Kidney (tissue), 13 donors: ENCODE measurements at regions not wholly inside any gene's neighbourhood (a gene's known extent, or its start where the extent isn't known, plus 50 kb on each side); places are given as distances from the start of the nearest gene placed in this dataset.

ENCODE experiments used
- DNase-seq, 5 donors: peaks; one replicate each; pipeline ENCODE4 v3.0.0-alpha.2; 2013 to 2020
- FAIRE-seq: peaks from 2 replicates; lab custom pipeline; 2012; peaks lifted over from hg19 to GRCh38; lab: Jason Lieb, UNC
- H3K27ac ChIP-seq, 2 donors: one replicate each; pipeline ENCODE4 v1.7.0; 2013; ENCODE audit warnings: low read depth in 2 of 2, low read length in 2 of 2, inconsistent platforms in 1 of 2
- H3K27me3 ChIP-seq: one replicate; pipeline ENCODE4 v1.7.1; 2013; ENCODE audit warnings: low read length, inconsistent platforms; ENCODE audit not compliant: control insufficient read depth, insufficient read depth
- H3K36me3 ChIP-seq, 3 donors: one replicate each; pipeline versions ENCODE4 v1.7.0 to v1.7.1; 2013; ENCODE audit warnings: low read length in 3 of 3, control low read depth in 1 of 3, inconsistent platforms in 1 of 3; ENCODE audit not compliant: insufficient read depth in 3 of 3, control insufficient read depth in 2 of 3
- H3K4me1 ChIP-seq, 3 donors: one replicate each; pipeline versions ENCODE4 v1.7.0 to v1.7.1; 2013; ENCODE audit warnings: low read length in 3 of 3, inconsistent platforms in 1 of 3, low read depth in 1 of 3; ENCODE audit not compliant: control insufficient read depth in 2 of 3, insufficient read depth in 2 of 3
- H3K4me3 ChIP-seq, 3 donors: one replicate each; pipeline versions ENCODE4 v1.7.0 to v1.8.1; 2013; ENCODE audit warnings: low read length in 3 of 3, control low read depth in 1 of 3, inconsistent platforms in 1 of 3
- H3K9ac ChIP-seq, 3 donors: one replicate each; pipeline versions ENCODE4 v1.7.0 to v1.7.1; 2013; ENCODE audit warnings: low read length in 3 of 3, control low read depth in 1 of 3, inconsistent platforms in 1 of 3
- H3K9me3 ChIP-seq, 3 donors: one replicate each; pipeline versions ENCODE4 v1.7.0 to v1.7.1; 2013; ENCODE audit warnings: low read length in 3 of 3, control low read depth in 1 of 3, inconsistent platforms in 1 of 3; ENCODE audit not compliant: control insufficient read depth in 2 of 3, insufficient read depth in 1 of 3
- CTCF ChIP-seq: IDR thresholded peaks from 3 replicates; pipeline ENCODE4 v1.5.1; 2012; ENCODE audit warnings: mild to moderate bottlenecking, moderate library complexity, borderline replicate concordance; ENCODE audit not compliant: insufficient read depth; ENCODE audit errors: extremely low read depth
- intact Hi-C: fragments of 100-400 bp; cut with DNase I; formaldehyde crosslinking; loops from one replicate; pipeline ENCODE4 v1.11.1; 2022
- donor health status: control.
- donor health status: control.
- donor health status: control.
- donor health status: control.
- donor health status: control.
- donor health status: DM: yes; HTN: yes; CAD: no.
- donor health status: Normal renal cell carcinoma (clear cell type).

- no peak for DNase-seq
- no peak for FAIRE-seq
- H3K4me3 ChIP-seq = no peak overlapping the region
Observed at GRCh38 chr5:174362514-174362913, 317.0 kb downstream of the NSG2 start.

GRCh38 chr5:174363934-174364333 is 318.4 kb downstream of the NSG2 start:
- H3K36me3 ChIP-seq = no peaks in the 10 kb centered on the region
- DNase-seq = no peak
- no peaks in the 10 kb centered on the region for H3K4me1 ChIP-seq
- H3K9ac ChIP-seq = no peak overlapping the region
- no peaks in the 10 kb centered on the region for H3K27me3 ChIP-seq
- intact Hi-C loops = no loop called here
- TF ChIP-seq CTCF = no peak
- no peak overlapping the region for H3K27ac ChIP-seq
- H3K9me3 ChIP-seq = peaks cover 0 to 7% (median 0%) of the 10 kb centered on the region in 3 donors
- FAIRE-seq = no peak
- no peak overlapping the region for H3K4me3 ChIP-seq

More at GRCh38 chr5:174362514-174362913, 317.0 kb downstream of the NSG2 start:
- TF ChIP-seq CTCF = no peak
- H3K4me1 ChIP-seq = no peaks in the 10 kb centered on the region
- no peak overlapping the region for H3K9ac ChIP-seq
- H3K27me3 ChIP-seq = no peaks in the 10 kb centered on the region
- H3K27ac ChIP-seq = no peak overlapping the region
- intact Hi-C loops = no loop called here
- H3K9me3 ChIP-seq = peaks cover 0 to 7% (median 0%) of the 10 kb centered on the region in 3 donors
- H3K36me3 ChIP-seq = no peaks in the 10 kb centered on the region

- H3K9ac ChIP-seq = no peak overlapping the region
- FAIRE-seq (no peak), DNase-seq (no peak)
- no peaks in the 10 kb centered on the region for H3K4me1 ChIP-seq
- no peak overlapping the region for H3K4me3 ChIP-seq
- H3K27me3 ChIP-seq = no peaks in the 10 kb centered on the region
- intact Hi-C loops = no loop called here
- peaks cover 0 to 7% (median 0%) of the 10 kb centered on the region in 3 donors for H3K9me3 ChIP-seq
- H3K36me3 ChIP-seq = no peaks in the 10 kb centered on the region
- no peak overlapping the region for H3K27ac ChIP-seq
- TF ChIP-seq CTCF = no peak
Observed at GRCh38 chr5:174364676-174365075, 319.2 kb downstream of the NSG2 start.

- H3K27me3 ChIP-seq = no peaks in the 10 kb centered on the region
- intact Hi-C loops = no loop called here
- FAIRE-seq (no peak), DNase-seq (no peak)
- no peaks in the 10 kb centered on the region for H3K36me3 ChIP-seq
- H3K4me3 ChIP-seq = no peak overlapping the region
- H3K4me1 ChIP-seq = no peaks in the 10 kb centered on the region
- TF ChIP-seq CTCF = no peak
- H3K27ac ChIP-seq = no peak overlapping the region
- H3K9ac ChIP-seq = no peak overlapping the region
- H3K9me3 ChIP-seq = no peaks in the 10 kb centered on the region
Observed at GRCh38 chr5:174371600-174372094, 326.1 kb downstream of the NSG2 start.
